GM21619 (cell line): ENCODE measurements at regions not wholly inside any gene's neighbourhood (a gene's known extent, or its start where the extent isn't known, plus 50 kb on each side); places are given as distances from the start of the nearest gene placed in this dataset.

Source experiments
- ATAC-seq: cut with Tn5 transposase; IDR thresholded peaks from one replicate; pipeline ENCODE4 v1.9.1; 2021; ENCODE audit not compliant: unreplicated experiment

DNA sequence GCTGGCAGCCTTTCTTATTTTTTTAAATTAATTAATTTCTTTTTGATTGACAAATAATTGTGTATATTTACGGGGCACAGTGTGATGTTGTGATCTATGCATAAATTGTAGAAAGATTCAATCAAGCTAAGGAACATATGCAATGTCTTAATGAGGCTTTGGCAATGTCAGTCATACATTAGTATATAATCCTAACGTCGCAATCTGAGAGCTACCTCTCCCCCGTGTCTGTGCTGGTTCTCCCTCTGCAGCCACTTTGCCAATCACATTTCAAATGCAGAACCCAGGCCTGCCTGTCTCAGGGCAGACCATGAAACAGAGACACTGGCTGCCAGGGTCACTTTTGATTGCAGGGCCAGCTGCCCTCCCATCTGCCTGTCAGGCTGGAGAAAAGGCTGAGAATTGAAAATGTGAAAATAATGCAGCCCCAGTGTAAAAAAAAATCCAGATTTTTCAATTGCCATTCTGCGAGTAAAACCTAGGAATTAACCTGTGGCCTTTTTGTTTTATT is 56.3 kb downstream of the SLC24A2 start:
- ATAC-seq = no peak

DNA sequence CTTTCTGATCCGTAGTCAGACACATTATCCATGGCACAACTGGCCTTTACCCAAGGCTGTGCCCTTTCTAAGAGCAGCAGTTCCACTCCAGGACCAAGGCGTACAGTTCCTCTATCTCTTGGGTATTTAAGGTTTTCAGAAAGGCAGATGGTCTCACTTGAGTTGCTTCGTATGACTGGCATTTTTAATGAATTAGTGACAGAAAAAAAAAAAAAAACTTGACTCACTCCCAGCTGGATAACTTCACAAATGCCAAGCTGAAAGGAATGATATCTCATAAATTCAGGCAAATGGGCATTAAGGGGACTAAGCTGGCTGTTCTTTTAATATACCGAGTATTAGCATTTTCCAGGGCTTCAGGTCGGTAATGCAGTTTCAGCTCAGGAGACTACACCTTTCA is 60.7 kb downstream of the SLC24A2 start:
- no peak for ATAC-seq

DNA sequence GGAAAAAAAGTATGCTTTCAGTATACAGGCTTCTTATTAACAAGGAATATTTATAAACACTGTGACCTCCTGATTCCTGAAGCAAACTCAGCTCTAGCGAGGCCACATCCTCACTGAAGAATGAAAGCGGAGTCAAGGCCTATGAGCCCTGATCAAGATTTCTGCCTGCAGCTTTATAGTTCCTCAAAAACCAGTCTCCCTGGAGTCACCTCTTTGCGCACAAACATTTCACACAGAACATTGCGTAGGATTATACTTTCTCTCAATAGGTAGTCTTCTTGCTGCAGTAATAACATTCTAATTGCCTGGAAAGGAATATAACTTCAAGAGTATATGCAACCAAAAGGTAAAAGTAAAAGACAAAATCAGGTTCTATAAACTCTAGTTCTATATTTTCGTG is 62.9 kb downstream of the SLC24A2 start:
- ATAC-seq = no peak

DNA sequence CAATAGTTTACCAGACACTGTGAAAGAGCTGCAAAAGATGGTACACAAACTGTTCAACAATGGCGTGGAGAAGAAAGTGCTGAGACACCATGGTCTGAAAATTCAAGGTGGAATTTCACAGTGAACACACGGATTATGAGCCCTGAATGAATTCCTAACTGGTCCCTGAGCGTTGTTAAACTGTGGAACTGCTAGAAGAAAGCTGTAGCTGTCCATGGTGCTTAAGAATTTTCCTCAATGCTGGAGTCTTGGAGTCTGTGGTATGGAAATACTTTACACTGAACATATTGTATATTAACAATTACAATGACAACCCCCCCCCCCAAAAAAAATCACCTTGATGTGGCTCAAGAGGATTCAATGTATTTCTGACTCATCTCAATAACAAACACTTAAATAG is 68.5 kb downstream of the SLC24A2 start:
- ATAC-seq = no peak

DNA sequence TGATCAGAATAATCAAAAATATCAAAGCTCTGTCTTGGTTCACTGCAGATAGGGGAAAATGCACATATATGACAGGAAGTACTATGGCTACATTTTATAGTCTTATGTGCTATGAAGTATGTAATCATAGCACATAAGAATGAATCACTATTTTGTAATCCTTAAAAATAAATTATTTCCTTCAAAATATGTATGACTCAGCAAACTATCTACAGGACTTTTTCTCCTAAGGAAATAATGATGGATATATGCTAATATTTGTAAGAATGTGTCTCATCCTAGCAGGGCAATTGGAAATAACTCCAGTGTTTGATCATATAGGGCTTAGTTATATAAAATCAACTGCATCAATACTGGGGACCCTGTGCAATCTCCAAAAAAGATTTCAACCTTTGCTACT is 85.1 kb downstream of the SLC24A2 start:
- ATAC-seq = no peak

DNA sequence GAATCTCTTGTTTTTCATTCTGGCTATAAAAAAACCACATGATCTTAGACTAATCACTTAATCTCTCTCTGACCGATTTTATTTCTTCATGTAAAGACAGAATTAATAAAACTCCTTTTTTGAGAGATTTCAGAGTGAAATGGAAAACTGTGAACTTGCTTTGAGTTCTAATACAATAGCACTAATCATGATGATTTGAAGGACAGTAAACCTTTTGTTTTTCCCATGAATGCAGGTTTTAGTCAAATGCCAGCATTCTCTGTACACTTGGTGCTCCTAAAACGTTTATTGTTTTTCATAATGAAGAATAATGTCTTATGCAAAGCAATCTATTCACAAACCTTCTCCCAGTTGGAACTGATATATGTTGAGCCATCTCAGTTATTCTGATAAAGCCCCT is 86.8 kb downstream of the SLC24A2 start:
- no peak for ATAC-seq

DNA sequence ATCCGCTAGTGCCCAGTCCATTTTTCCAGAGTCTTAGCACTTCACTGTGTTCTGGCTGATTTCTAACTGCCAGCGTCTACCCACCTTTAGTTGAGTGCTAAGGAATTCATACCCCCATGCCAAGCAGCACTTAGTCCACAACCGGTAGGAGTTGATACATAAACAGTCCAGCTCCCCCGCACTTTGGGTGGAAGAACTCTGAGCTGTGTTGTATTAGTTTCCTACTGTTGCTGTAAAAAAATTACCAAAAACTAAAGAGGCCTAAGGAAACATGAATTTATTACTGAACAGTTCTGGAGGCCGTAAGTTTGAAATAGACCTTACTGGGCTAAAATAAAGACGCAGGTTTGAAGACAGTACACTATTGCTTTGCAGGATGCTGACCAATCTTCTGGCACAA is 87.6 kb downstream of the SLC24A2 start:
- ATAC-seq = no peak

DNA sequence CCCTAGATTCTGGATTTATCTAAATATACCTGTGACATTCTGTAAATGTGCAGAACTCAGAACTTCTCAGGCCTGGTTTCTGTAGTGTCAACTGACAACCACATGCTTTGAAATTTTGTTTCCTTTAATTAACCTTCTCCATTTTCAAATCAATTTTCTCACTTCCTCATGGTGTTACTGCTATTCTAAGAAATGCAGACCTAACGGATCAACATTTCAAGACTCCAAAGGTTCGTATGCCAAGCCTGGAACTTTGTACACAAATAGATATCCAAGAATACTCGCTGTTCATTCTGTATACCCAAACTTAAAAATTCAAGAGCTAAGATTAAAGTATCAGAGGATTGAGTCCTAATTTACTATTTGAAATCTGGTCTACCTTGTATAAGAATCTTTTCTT is 88.1 kb downstream of the SLC24A2 start:
- ATAC-seq = no peak

DNA sequence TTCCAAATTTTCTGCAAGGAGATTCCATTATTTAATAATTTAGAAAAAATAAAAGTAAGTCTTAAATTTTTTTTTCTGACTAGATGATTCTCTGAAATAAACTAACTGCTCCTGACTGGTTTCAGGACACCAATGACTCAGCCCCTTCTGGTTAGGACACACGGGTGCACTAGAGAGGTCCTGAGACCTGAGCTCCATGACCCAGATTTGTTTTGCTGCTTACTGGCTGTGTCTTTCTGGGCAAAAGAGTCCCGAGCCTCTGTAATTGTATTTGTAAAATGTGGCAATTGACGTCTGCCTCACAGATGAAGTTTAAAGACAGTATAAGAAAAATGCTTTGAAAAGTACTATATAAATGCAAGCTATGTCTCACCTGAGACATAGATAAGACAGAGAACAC is 89.1 kb downstream of the SLC24A2 start:
- no peak for ATAC-seq

DNA sequence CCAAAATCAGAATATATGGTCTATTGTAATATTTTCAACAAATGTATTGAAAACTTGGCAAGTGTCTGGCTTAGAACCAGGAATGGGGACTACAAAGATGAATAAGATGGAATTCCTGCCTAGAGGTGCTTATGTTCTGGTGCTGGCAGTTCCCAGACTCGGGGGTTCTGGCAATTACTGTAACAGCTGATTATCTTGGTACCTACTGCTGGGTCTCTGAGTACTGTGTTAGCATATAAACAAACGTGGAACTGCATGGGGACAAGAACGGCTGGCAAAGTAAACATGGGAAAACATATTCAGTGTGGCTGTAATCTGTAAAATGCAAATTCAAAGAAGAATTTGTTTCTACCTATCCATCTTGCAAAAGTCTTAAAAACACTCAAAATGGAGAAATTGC is 89.9 kb downstream of the SLC24A2 start:
- no peak for ATAC-seq

DNA sequence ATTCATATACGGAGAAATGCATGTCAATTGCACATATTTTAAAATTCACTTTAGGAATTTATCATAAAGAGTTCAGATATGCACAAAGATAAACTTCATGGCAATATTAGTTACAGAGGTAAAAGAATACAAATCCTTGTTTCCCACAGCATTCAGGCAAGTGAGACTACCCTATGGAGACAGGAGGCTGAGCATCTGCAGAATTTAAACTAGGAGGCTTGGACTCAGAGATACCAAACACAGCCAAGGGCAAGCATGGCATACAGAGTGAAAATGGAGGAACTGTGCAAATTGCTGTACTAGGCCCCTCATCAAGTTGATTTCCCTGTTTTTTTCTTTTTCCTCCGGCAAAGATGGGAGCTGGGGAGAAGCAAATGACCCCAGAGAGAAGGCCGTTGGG is 94.2 kb downstream of the SLC24A2 start:
- ATAC-seq = no peak

DNA sequence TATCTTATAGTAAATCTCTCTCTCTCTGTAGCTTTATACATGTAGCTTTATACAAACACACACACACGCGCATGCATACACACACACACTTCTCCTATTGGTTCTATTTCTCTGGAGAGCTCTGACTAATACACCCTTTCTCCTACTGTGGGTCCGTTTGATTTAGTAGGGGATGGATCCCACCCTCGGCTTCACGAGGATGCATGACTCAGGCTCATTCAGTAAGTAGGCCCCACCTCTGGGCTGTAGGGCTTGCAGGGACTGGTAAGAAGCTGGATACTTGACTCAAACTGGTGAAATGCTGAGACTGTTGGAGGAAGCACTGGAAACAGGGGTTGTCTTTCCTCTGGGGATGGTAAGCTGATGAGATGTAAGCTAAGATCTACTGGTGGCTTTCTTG is 98.7 kb downstream of the SLC24A2 start:
- no peak for ATAC-seq

DNA sequence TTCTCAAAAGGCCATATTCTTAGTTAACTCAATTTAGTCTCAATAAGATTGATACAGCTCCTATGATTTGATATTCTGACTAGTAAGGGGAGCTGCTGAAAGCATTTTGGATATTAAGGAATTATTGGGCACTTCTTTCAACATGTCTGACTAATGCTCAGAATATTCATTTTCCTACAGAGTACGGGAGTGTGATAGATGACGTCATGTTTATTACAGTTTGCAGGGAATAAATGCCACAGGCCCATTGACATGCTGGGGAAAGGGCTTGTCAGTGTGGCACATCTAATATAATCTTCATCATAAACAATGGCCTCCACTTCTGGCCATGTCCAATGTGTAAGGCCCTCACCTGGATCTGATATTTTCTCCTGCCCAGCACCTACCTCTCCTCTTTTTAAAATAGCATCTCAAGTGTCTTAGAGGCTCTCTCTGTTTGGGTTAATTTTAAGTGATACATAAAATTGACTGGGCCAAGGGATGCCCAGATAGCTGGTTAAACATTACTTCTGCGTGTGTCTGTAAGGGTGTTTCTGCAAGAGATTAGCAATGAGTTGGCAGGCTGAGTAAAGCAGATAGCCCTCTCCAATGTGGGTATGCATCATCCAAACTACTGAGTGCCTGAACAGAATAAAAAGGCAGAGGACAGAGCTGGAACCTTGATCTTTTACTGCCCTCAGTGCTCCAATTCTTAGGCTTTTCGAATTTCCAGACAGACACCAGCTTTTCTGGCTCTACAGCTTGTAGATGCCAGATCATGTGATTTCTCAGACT is 99.3 kb downstream of the SLC24A2 start:
- ATAC-seq = no peak

DNA sequence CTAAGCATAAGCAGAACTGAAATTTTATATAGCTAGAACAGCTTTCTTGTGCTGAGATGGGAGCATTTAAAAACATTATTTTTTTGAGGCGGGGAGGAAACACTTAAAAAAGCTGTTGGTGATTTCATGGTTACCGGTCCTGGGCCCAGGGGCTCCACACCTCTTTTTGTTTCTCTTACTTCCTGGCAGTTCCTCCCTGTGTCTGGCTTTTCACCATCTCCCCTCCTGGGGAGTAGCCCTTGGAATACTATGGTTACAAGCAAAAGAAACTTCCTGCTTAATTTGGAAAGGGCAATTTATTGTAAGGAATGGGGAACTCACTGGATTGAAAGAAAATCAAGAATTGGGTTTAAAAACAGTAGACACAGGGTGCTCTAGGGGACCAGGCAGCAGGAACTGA is 105.1 kb downstream of the SLC24A2 start:
- no peak for ATAC-seq

DNA sequence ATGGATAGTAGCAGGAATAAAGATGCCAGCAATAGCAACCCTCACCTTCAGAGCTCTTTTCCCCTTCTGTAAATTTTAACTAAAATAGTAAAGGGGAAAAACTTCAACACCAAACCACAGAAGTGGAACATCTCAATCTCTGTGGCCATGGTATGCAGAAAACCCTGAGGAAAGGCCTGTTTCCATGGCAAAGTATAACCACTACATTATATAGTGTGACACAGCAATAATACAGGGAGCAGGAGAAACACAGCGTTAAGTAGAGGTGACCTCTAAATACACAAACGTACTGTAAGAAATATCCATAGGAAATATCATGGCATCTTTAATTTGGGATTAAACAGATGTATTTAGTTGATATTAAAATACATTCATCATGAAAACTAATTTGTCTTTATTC is 106.4 kb downstream of the SLC24A2 start:
- ATAC-seq = no peak

DNA sequence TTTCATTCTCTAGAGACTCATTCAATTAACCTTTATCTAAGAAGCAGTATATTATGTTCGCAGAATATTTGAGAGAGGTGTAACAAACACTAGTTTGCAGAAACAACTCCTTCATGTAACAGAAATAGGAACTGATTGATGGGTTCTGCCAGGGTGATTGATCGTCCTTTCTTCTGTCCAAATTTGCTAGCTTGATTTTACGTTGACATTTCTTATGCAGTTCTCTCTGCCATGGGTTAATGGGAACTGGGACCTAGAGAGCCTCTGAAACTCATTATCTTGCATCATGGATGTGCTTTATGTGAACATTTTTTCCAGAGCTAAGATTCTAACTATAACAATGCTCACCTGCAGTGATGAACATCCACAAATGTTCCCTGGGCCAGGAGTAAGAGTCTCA is 107.0 kb downstream of the SLC24A2 start:
- ATAC-seq = no peak

DNA sequence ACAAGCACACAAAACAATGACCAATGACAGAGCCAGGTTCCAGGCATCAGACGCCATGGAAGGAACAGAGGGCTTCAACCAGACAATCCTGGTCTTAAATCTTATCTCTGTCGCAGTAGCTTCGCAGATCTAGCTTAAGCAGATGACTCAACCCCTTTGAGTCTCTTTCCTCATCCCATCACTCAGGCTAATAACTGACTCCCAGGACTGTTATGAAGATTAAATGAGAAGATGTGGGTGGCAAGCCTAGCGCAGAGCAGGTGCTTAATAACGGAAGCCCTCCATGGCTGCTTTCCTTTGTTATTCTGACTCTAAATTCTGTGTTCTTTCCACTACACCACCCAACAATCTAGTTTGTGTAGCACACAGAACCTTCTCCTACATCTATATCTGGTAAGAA is 110.9 kb downstream of the SLC24A2 start:
- ATAC-seq = no peak

DNA sequence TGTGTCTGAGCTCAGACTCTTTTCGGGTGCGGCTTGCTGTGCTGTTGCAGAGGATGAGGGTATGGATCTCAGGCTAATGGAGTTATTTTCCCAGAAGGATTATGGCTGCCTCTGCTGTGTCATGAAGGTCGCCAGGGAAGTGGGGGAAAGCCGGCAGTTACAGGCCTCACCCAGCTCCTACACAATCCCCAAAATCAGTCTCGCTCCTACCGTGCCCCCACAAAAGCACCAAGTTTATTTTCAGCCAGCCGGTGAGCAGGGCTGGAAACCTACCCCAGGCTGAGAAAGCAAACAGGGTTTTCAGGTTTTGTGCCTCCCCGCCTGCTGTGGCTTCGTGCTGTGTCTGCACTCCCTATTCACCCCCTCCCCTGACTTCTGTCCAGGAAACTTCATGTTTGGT is 113.3 kb downstream of the SLC24A2 start:
- no peak for ATAC-seq

DNA sequence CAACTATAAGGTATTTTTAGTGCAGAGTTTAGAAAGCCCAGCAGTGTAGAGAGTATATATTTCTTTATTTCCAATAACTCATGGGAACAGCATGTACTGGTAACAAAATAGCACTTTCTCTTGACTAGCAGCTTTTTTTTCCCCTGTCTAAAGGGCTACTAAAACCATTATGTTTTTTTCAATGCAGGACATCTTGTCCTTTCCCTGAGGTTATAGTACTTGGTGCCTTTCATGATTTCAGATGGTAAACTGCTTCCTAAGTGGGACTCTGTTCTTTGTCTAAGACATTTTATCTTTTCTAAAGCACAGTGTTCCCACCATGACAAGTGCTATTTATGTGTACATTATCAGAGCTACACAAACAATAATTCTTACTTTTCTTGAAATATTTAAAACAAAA is 122.3 kb downstream of the SLC24A2 start:
- no peak for ATAC-seq

DNA sequence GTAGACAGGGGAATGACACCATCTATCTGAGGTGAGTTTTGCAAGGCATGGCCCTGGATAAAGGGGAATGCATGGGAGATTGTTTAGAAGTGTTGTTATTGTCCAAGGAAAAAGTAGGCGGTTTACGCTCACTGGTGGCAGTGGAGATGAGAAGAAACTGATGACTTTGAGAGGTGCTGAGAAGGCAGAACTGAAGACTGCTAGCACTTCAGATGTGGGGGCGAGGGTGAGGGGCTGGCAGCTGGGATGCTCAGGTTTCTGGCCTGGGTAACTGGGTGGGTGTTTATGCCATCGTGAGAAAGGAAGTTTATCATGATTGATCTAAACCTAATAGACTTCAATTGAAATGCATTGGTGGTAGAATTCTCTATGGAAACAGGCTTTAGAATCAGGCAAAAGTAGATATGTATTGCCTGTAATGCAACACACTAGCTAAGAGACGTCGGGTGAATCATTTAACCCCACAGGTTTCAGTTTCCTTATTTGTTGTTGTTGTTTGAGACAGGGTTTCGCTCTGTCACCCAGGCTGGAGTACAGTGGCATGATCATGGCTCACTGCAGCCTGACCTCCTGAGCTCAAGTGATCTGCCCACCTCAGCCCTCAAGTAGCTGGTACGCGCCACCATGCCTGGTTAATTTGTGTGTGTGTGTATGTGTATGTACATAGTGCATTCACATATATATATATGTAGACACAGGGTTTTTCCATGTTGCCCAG is 123.5 kb downstream of the SLC24A2 start:
- ATAC-seq = peak; percentile 100

DNA sequence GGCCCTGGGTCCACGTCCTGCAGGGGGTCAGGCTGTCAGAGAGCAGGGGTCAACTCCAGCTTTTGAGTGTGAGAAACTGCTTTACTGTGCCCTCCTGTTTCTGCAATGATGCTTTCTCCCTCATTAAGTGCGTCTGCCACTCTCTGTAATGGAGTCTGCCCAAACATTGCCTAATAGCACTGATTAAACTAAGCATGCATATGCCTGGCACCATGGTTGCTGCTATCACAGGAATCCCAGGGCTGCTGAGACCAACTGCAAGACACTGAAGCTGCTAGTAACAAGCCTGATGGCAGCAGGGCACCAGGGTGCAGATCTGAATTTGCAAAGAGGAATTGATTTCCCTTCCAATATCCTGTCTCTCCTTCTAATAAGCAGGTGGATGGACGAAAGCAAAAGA is 125.3 kb downstream of the SLC24A2 start:
- ATAC-seq = no peak

DNA sequence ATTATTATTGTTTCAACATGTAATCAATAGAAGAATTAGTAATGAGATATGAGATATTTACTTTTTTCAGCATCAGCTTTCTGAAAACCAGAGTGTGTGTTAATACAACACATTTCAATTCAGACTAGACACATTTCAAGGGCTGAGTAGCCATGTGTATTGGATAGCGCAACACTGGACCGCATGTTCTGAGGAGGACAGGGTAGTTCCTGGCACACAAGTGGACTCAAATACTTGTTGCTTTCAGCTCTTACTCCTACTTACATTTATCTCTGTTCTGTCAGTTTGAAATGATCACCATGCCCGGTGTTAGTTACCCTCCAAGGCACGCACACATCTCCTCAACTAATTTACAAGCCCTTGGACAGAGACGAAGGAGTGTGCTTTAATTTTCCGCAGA is 126.6 kb downstream of the SLC24A2 start:
- ATAC-seq = no peak

DNA sequence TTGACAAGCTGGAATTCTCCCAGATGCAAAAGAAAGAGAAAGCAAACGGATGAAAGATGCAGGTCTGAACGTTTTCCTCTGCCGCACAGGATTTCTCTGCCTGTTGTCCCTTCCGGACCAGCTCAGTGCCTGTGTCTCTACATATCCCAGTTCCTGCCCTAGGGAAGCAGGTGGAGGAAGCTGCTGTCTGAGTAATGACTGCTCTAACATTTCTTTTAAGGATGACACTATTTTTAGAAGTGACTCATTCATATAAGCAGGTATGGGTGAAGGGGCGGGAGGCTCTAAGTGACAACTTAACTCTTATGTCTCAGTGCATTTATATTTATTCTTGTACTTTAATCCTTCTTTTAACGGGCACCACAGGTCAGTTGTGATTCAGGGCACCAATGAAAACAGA is 128.8 kb downstream of the SLC24A2 start:
- no peak for ATAC-seq
